ENCODE measurements at regions not wholly inside any gene's neighbourhood (a gene's known extent, or its start where the extent isn't known, plus 50 kb on each side); places are given as distances from the start of the nearest gene placed in this dataset.
A peak's percentile ranks its signal among the peaks of the same experiment; 100 is the strongest.

DNA sequence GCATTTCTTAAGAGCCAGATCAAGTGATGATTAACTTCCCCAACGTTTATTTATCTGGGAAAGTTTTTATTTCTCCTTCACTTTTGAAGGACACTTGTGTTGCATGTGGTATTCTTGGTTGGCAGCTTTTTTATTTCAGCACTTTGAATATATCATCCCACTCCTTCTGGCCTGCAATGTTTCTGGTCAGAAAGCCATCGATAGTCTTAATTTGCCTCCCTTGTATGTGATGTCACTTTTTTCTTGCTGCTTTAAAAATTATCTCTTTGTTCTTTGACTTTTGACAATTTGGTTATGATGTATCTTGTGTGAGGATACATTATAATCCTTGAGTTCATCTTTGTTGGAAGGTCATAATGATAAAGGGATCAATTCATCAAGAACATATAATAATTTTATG is 503.2 kb downstream of the OTOL1 start:
- DNase-seq (ENCODE audit: low read depth in 2 of 2), result no peak

- DNase-seq (ENCODE audit: low read depth in 2 of 2), result peak; percentile 20 to 24
These were observed 511.1 kb downstream of the OTOL1 start for GRCh38 chr3:162007722-162008121.

DNA sequence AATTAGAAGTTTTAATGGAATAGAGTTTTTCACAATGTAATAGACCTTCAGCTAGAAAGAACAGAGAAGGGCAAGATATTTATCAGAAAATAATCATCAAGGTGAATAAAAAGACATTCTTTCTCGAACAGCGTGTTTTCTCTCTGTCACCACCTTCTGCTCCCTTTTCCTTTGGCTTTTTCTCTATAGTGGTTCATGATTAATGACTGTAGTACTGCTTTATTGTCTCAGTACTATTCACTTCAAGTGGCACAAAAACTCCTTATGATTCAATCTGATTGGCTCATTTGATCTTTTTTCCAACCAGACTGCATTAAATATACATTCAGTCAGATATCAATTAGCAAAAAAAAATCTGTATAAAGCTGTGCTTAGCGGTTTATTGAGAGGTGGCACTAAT is 516.0 kb downstream of the OTOL1 start:
- DNase-seq (ENCODE audit: low read depth in 2 of 2), result no peak

GRCh38 chr3:162014284-162014683 is 517.7 kb downstream of the OTOL1 start:
- DNase-seq (ENCODE audit: low read depth in 2 of 2), result no peak

DNA sequence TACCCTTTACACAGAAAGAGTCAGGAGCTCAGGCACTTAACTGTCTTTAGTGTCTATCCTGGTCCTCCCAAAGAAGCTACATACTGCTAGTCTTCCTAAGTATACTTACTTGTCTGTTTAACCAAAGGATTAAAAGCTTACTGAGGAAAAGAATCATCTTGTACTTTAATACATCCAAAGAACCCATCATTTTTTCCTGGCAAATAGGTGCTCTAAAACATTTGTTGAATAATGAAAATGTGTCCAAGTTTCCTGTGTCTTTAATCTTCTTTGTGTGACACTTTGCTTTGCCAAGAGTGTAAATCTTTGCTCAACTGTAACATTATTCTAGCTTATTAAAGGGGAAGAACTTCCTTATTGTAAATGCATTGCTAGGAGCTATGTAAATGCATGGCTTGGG is 519.2 kb downstream of the OTOL1 start:
- no peak for DNase-seq (ENCODE audit: low read depth in 2 of 2)

- DNase-seq (ENCODE audit: low read depth in 2 of 2), result no peak
These were observed 523.2 kb downstream of the OTOL1 start for GRCh38 chr3:162019817-162020216.

DNA sequence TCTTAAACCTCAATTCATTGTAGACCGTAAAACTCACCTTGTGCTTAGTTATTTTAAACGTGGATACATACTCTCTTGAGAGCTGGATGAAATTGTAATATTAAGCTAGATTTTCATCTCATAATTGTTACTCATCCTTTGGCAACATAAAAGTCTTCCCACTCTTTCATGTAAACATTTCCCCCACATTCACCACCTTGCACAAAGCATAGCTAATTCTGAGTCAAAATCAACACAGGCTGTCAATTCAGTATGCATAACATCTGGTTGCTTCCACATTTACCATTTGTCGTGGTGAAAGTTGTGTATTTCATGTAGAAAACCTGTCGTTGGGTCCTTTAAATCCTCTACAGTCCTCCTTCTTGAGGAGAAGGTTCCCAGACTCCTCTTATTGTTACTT is 524.6 kb downstream of the OTOL1 start:
- no peak for DNase-seq (ENCODE audit: low read depth in 2 of 2)

DNA sequence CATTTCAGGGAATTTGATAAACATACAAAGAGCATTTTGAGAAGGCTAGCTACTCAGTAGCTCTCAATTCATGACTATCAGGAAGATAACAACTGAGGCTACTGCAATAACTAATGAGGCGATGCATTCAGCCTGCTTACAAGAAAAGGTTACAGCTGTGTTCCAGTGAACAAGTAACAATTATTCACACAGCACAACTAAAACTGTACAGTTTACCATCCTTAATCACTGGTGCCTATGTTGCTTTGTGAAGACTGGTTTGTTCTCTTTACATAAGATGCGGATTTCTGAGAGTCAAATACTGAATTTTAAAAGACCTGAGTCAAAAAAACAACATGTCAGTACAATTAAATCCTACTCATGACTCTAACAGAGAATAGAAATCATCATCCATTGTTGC is 526.3 kb downstream of the OTOL1 start:
- DNase-seq (ENCODE audit: low read depth in 2 of 2), result no peak

DNA sequence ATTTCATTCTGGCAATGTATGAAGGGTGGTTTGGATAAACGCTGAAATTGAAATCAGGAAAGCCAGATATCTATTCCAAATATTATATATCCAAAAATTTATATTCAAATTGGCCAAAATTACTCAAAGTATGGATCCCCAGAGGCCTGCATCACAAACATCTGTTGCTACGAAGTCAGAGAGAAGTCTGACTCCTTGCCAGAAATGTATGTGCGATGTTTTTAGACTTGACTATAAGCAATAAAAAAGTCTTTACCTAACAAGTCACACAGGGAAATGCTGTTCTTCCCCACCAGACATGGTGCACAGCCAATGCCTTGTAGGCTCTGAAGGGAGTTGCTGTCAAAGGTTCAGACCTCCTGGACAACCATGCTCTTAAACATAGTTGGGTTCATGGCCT is 533.1 kb downstream of the OTOL1 start:
- DNase-seq (ENCODE audit: low read depth in 2 of 2), result no peak

DNA sequence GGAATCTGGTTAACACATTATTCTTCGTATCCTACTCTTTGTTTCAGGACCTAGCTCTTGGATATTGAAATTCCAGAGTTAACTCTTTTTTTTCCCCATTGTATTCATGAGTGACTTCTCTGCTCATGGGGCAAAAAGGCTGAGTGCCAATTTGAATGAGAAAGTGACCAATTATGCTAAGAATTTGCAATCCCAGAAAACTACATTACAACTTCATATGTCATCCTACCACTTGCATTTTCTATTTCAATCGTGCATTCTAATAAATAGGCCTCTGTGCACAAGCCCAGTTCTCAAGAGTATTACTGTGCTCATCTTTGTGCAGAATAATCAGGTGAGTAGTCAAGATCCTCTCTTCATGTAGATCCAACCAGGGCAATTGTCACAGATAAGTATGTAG is 537.8 kb downstream of the OTOL1 start:
- DNase-seq (ENCODE audit: low read depth in 2 of 2), result peak; percentile 45 to 52

- DNase-seq (ENCODE audit: low read depth in 2 of 2), result no peak
These were observed 545.0 kb downstream of the OTOL1 start for GRCh38 chr3:162041622-162042021.

- no peak for DNase-seq (ENCODE audit: low read depth in 2 of 2)
These were observed 556.0 kb downstream of the OTOL1 start for GRCh38 chr3:162052636-162053035.

- DNase-seq (ENCODE audit: low read depth in 2 of 2), result no peak
These were observed 576.1 kb downstream of the OTOL1 start for GRCh38 chr3:162072656-162073164.

DNA sequence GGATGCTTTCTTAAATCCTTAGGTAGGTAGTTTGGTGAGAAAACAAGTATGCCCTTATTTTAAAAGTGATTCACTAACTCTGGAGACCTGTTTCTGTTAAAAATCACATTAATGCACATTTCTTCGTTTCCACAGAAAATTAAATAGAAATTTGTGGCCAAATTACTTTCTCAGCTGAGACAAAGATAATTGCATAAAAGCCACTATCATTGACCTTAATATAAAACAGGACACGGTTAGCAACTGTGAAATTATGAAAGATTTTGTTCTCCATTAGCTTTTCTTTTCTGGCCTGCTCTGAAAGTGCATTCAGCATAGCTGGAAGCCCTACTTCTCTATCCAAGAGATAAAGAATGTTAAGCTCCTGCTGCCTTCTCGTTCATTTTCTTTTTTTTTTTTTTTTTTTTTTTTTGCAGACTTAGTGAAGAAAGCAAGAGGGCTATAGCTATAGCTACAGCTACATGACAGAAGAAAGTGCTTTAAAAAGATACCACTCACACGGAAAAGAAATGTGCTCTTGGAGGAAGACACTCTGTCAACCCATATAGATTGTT is 576.9 kb downstream of the OTOL1 start:
- no peak for DNase-seq (ENCODE audit: low read depth in 2 of 2)

GRCh38 chr3:162077108-162077507 is 580.5 kb downstream of the OTOL1 start:
- no peak for DNase-seq (ENCODE audit: low read depth in 2 of 2)

DNA sequence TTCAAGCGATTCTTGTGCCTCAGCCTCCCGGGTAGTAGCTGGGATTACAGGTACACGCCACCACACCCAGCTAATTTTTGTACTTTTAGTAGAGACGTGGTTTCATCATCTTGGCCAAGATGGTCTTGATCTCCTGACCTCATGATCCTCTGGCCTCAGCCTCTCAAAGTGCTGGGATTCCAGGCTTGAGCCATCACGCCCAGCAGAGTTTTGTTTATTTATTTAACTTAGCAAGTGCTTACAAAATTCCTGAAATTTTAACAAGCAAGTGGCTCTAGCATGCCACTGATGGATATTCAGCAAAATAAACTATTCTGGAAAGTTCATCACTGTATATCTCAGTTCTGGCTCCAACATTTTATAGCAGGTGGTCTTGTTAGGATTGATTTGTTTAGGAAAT is 585.9 kb downstream of the OTOL1 start:
- DNase-seq (ENCODE audit: low read depth in 2 of 2), result no peak

- DNase-seq (ENCODE audit: low read depth in 2 of 2), result no peak
These were observed 590.8 kb downstream of the OTOL1 start for GRCh38 chr3:162087361-162087760.

GRCh38 chr3:162092751-162093150 is 596.1 kb downstream of the OTOL1 start:
- DNase-seq (ENCODE audit: low read depth in 2 of 2), result no peak

DNA sequence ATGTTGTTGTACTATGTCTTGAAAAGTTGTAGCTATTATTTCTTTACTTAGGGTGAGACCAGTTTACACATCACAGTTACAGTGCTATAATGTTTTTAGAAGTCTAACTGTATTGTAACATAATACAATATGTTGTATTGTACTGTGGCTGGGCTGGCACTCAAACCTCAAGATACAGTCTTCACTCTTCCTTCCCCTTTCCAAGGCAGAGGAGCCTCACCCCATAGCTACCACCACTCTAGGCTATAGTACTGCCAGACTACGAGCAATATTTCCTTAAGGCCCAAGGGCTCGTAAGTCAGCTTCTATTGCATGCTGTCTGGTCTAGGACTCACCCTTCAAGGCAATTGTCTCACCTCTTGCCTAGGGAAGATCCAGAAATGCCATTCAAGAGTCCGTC is 597.7 kb downstream of the OTOL1 start:
- DNase-seq (ENCODE audit: low read depth in 2 of 2), result no peak

- no peak for DNase-seq (ENCODE audit: low read depth in 2 of 2)
These were observed 600.3 kb downstream of the OTOL1 start for GRCh38 chr3:162096874-162097273.

- DNase-seq (ENCODE audit: low read depth in 2 of 2), result no peak
These were observed 607.2 kb downstream of the OTOL1 start for GRCh38 chr3:162103808-162104207.

DNA sequence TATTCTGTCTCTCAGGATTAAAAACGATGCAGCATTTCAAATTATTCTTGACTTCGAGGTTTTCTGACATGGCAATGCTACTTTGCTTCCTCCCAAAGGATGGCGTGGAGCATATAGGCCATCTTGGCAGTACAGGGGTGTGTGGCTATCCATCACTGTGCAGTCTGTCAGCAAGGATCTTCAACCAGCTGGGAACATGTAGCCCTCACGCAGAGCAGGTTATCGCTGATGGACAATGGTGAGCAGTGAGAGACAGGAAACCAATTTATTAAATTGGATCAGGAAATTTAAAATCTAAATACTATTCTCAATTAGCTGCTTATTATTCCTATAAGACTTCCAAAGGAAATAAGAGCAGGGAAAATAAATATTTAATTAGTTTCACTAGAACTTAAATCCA is 615.3 kb downstream of the OTOL1 start:
- no peak for DNase-seq (ENCODE audit: low read depth in 2 of 2)

DNA sequence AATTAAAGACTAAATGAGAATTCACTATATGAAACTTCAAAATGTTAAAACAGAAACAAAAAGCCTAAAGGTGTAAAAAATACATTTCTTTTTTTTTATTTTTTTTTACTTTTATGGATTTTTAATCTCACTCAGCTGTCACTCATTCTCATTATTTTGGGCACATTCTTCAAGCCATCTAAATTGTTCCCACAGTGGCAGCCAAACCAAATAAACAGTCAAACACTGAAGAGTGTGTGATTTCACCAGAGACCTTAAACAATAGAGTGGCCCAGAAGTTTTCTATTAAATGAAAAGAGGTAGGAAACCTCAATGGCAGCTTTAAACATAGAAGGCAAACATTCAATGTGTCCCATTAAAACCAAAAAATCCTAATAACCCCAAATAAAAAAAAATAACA is 616.1 kb downstream of the OTOL1 start:
- no peak for DNase-seq (ENCODE audit: low read depth in 2 of 2)

DNA sequence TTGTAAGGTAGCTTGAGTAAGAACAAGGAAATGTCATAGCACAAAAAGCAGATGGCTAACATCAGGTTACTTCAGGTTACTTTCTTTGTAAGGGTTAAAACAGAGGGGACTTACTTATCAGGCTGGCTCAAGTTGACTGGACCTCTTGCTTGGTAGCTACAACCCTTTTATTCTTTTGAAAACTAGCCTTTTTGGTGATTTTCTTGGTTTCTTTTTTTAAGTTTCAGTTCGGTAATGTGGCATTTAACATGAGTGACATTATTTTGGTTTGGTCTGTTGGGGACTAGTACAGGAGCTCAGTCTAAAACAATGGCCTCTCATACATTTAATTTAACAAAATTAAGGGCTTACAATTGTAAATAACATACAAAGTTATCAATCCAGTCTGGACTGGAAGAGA is 621.4 kb downstream of the OTOL1 start:
- DNase-seq (ENCODE audit: low read depth in 2 of 2), result no peak
